Stimulated activated naive CD8-positive, alpha-beta T cell treated with anti-CD3 and anti-CD28 coated beads, Interleukin-15, amount 100 ng/mL, for 72 hours (primary cell): ENCODE measurements at regions not wholly inside any gene's neighbourhood (a gene's known extent, or its start where the extent isn't known, plus 50 kb on each side); places are given as distances from the start of the nearest gene placed in this dataset.

ENCODE experiments used
- ATAC-seq: fragments of 150-1000 bp; cut with Tn5 transposase; 2 replicates; pipeline ENCODE4 v1.10.0; 2021; ENCODE audit warnings: mild to moderate bottlenecking, moderate library complexity
- DNase-seq, 2 donors: peaks; one replicate each; pipeline ENCODE4 v3.0.0; 2021 to 2022
- H3K27ac Mint-ChIP-seq, 2 donors: one replicate each; pipeline ENCODE4 v1.8.0; 2022; ENCODE audit warnings: mild to moderate bottlenecking in 2 of 2, mixed read lengths in 2 of 2, moderate library complexity in 2 of 2
- H3K27me3 Mint-ChIP-seq: one replicate; pipeline ENCODE4 v1.8.0; 2022; ENCODE audit warnings: mixed read lengths
- H3K4me1 Mint-ChIP-seq: one replicate; pipeline ENCODE4 v1.8.0; 2022; ENCODE audit warnings: mild to moderate bottlenecking, mixed read lengths
- H3K4me3 Mint-ChIP-seq, 2 donors: one replicate each; pipeline ENCODE4 v1.8.0; 2022; ENCODE audit warnings: mild to moderate bottlenecking in 2 of 2, mixed read lengths in 2 of 2, moderate library complexity in 1 of 2
- H3K9me3 Mint-ChIP-seq, 2 donors: one replicate each; pipeline ENCODE4 v1.8.0; 2022; ENCODE audit warnings: mixed read lengths in 2 of 2

- Mint-ChIP-seq H3K4me3 (no peak overlapping the region), H3K27ac (no peak overlapping the region), H3K27me3 (no peaks in the 10 kb centered on the region), H3K9me3 (peaks cover 8 to 26% of the 10 kb centered on the region in 2 donors), H3K4me1 (no peaks in the 10 kb centered on the region)
- DNase-seq (no peak), ATAC-seq (no peak)
Measured at GRCh38 chr13:68019901-68020300, 789.8 kb upstream of the PCDH9 start.

- H3K4me1 Mint-ChIP-seq: no peaks in the 10 kb centered on the region
- no peak overlapping the region for H3K27ac Mint-ChIP-seq
- peaks cover 4 to 13% of the 10 kb centered on the region in 2 donors for H3K9me3 Mint-ChIP-seq
- H3K4me3 Mint-ChIP-seq: no peak overlapping the region
- no peak for ATAC-seq
- H3K27me3 Mint-ChIP-seq: no peaks in the 10 kb centered on the region
- DNase-seq: no peak
Measured at GRCh38 chr13:68009546-68009945, 779.4 kb upstream of the PCDH9 start.

- Mint-ChIP-seq H3K9me3 (peaks cover 2 to 8% of the 10 kb centered on the region in 2 donors), H3K27ac (no peak overlapping the region), H3K4me3 (no peak overlapping the region), H3K4me1 (no peaks in the 10 kb centered on the region), H3K27me3 (no peaks in the 10 kb centered on the region)
- ATAC-seq (no peak), DNase-seq (no peak)
Measured at GRCh38 chr13:68007576-68007975, 777.4 kb upstream of the PCDH9 start.

- Mint-ChIP-seq H3K27me3 (no peaks in the 10 kb centered on the region), H3K4me3 (no peak overlapping the region), H3K4me1 (no peaks in the 10 kb centered on the region), H3K9me3 (peaks cover 5 to 9% of the 10 kb centered on the region in 2 donors), H3K27ac (no peak overlapping the region)
- no peak for ATAC-seq
- no peak for DNase-seq
Measured at GRCh38 chr13:67996101-67996500, 766.0 kb upstream of the PCDH9 start.

GRCh38 chr13:67990868-67991267 lies 760.7 kb upstream of the PCDH9 start:
- DNase-seq (no peak), ATAC-seq (no peak)
- Mint-ChIP-seq H3K4me1 (no peaks in the 10 kb centered on the region), H3K27me3 (no peaks in the 10 kb centered on the region), H3K4me3 (no peak overlapping the region), H3K27ac (no peak overlapping the region), H3K9me3 (peaks cover 14 to 17% of the 10 kb centered on the region in 2 donors)

- DNase-seq (no peak), ATAC-seq (no peak)
- Mint-ChIP-seq H3K9me3 (peaks cover 14 to 22% of the 10 kb centered on the region in 2 donors), H3K27me3 (no peaks in the 10 kb centered on the region), H3K4me1 (no peaks in the 10 kb centered on the region), H3K4me3 (no peak overlapping the region), H3K27ac (no peak overlapping the region)
Measured at GRCh38 chr13:67986234-67986633, 756.1 kb upstream of the PCDH9 start.

- Mint-ChIP-seq H3K4me3 (no peak overlapping the region), H3K27ac (no peak overlapping the region), H3K4me1 (no peaks in the 10 kb centered on the region), H3K9me3 (peaks cover 9 to 11% of the 10 kb centered on the region in 2 donors), H3K27me3 (no peaks in the 10 kb centered on the region)
- no peak for ATAC-seq
- no peak for DNase-seq
Measured at GRCh38 chr13:67977066-67977465, 746.9 kb upstream of the PCDH9 start.

- no peaks in the 10 kb centered on the region for H3K27me3 Mint-ChIP-seq
- no peak for DNase-seq
- ATAC-seq: no peak
- no peaks in the 10 kb centered on the region for H3K4me1 Mint-ChIP-seq
- H3K9me3 Mint-ChIP-seq: peaks cover 1 to 5% of the 10 kb centered on the region in 2 donors
- no peak overlapping the region for H3K27ac Mint-ChIP-seq
- no peak overlapping the region for H3K4me3 Mint-ChIP-seq
Measured at GRCh38 chr13:67971291-67971690, 741.2 kb upstream of the PCDH9 start.

GRCh38 chr13:67967031-67967430 lies 736.9 kb upstream of the PCDH9 start:
- no peaks in the 10 kb centered on the region for H3K27me3 Mint-ChIP-seq
- ATAC-seq (no peak), DNase-seq (no peak)
- H3K4me3 Mint-ChIP-seq: no peak overlapping the region
- no peak overlapping the region for H3K27ac Mint-ChIP-seq
- no peaks in the 10 kb centered on the region for H3K4me1 Mint-ChIP-seq
- H3K9me3 Mint-ChIP-seq: peaks cover 3 to 6% of the 10 kb centered on the region in 2 donors

- Mint-ChIP-seq H3K27me3 (no peaks in the 10 kb centered on the region), H3K9me3 (peaks cover 3 to 6% of the 10 kb centered on the region in 2 donors), H3K4me3 (no peak overlapping the region), H3K4me1 (no peaks in the 10 kb centered on the region), H3K27ac (no peak overlapping the region)
- no peak for ATAC-seq
- no peak for DNase-seq
Measured at GRCh38 chr13:67966065-67966464, 735.9 kb upstream of the PCDH9 start.

- no peaks in the 10 kb centered on the region for H3K4me1 Mint-ChIP-seq
- ATAC-seq: no peak
- H3K27ac Mint-ChIP-seq: no peak overlapping the region
- H3K9me3 Mint-ChIP-seq: peaks cover 3 to 6% of the 10 kb centered on the region in 2 donors
- DNase-seq: no peak
- no peaks in the 10 kb centered on the region for H3K27me3 Mint-ChIP-seq
- no peak overlapping the region for H3K4me3 Mint-ChIP-seq
Measured at GRCh38 chr13:67964986-67965385, 734.9 kb upstream of the PCDH9 start.

GRCh38 chr13:67964091-67964490 lies 734.0 kb upstream of the PCDH9 start:
- Mint-ChIP-seq H3K27ac (no peak overlapping the region), H3K4me3 (no peak overlapping the region), H3K4me1 (no peaks in the 10 kb centered on the region), H3K27me3 (no peaks in the 10 kb centered on the region), H3K9me3 (peaks cover 3 to 6% of the 10 kb centered on the region in 2 donors)
- no peak for ATAC-seq
- DNase-seq: no peak

GRCh38 chr13:67961331-67961730 lies 731.2 kb upstream of the PCDH9 start:
- DNase-seq (no peak), ATAC-seq (no peak)
- Mint-ChIP-seq H3K4me1 (no peaks in the 10 kb centered on the region), H3K9me3 (peaks cover 6 to 8% of the 10 kb centered on the region in 2 donors), H3K27me3 (no peaks in the 10 kb centered on the region), H3K27ac (no peak overlapping the region), H3K4me3 (no peak overlapping the region)

- DNase-seq (no peak), ATAC-seq (no peak)
- Mint-ChIP-seq H3K4me1 (no peaks in the 10 kb centered on the region), H3K27me3 (no peaks in the 10 kb centered on the region), H3K9me3 (peaks cover 7 to 19% of the 10 kb centered on the region in 2 donors), H3K27ac (no peak overlapping the region), H3K4me3 (no peak overlapping the region)
Measured at GRCh38 chr13:67951431-67951830, 721.3 kb upstream of the PCDH9 start.

- Mint-ChIP-seq H3K27me3 (no peaks in the 10 kb centered on the region), H3K4me1 (no peaks in the 10 kb centered on the region), H3K4me3 (no peak overlapping the region), H3K27ac (no peak overlapping the region), H3K9me3 (peaks cover under 1 to 13% of the 10 kb centered on the region in 2 donors)
- DNase-seq (no peak), ATAC-seq (no peak)
Measured at GRCh38 chr13:67950603-67951002, 720.5 kb upstream of the PCDH9 start.

- no peak overlapping the region for H3K27ac Mint-ChIP-seq
- no peak overlapping the region for H3K4me3 Mint-ChIP-seq
- peaks cover 8 to 13% of the 10 kb centered on the region in 2 donors for H3K9me3 Mint-ChIP-seq
- no peaks in the 10 kb centered on the region for H3K27me3 Mint-ChIP-seq
- DNase-seq (no peak), ATAC-seq (no peak)
- no peaks in the 10 kb centered on the region for H3K4me1 Mint-ChIP-seq
Measured at GRCh38 chr13:67946131-67946530, 716.0 kb upstream of the PCDH9 start.

GRCh38 chr13:67943116-67943515 lies 713.0 kb upstream of the PCDH9 start:
- H3K4me3 Mint-ChIP-seq: no peak overlapping the region
- ATAC-seq (no peak), DNase-seq (no peak)
- H3K4me1 Mint-ChIP-seq: no peaks in the 10 kb centered on the region
- H3K27me3 Mint-ChIP-seq: no peaks in the 10 kb centered on the region
- H3K9me3 Mint-ChIP-seq: peaks cover 4 to 24% of the 10 kb centered on the region in 2 donors
- H3K27ac Mint-ChIP-seq: no peak overlapping the region
